GM12878 (cell line): ENCODE measurements at regions not wholly inside any gene's neighbourhood (a gene's known extent, or its start where the extent isn't known, plus 50 kb on each side); places are given as distances from the start of the nearest gene placed in this dataset.

ENCODE experiments used
- BCL3 ChIP-seq: IDR thresholded peaks from 2 replicates; pipeline ENCODE4 v1.6.1; 2011; ENCODE audit warnings: borderline replicate concordance, low read depth, mild to moderate bottlenecking, moderate library complexity, low read length; ENCODE audit not compliant: insufficient read depth, poor library complexity, severe bottlenecking
- BRCA1 ChIP-seq: IDR thresholded peaks from 2 replicates; pipeline ENCODE4 v1.6.1; 2011; ENCODE audit warnings: low read depth, low read length, improper control_type of control experiment
- ELK1 ChIP-seq: IDR thresholded peaks from 2 replicates; pipeline ENCODE4 v1.6.1; 2012; ENCODE audit warnings: low read depth, low read length, improper control_type of control experiment
- ETV6 ChIP-seq, 2 experiments: fragments of 450-650 bp in 1 of 2; IDR thresholded peaks in 1 of 2; conservative IDR thresholded peaks in 1 of 2; 2 replicates each; pipeline ENCODE4 v1.6.1; 2014; ENCODE audit warnings: antibody characterized with exemption in 1 of 2, borderline replicate concordance in 1 of 2, low read depth in 1 of 2, mild to moderate bottlenecking in 1 of 2, moderate library complexity in 1 of 2
- IRF5 ChIP-seq: fragments of 450-650 bp; IDR thresholded peaks from 2 replicates; pipeline ENCODE4 v1.6.1; 2017; ENCODE audit warnings: borderline replicate concordance
- MLLT1 ChIP-seq: fragments of 450-650 bp; IDR thresholded peaks from 2 replicates; pipeline ENCODE4 v1.6.1; 2016; ENCODE audit warnings: mild to moderate bottlenecking
- PAX8 ChIP-seq: fragments of 450-650 bp; IDR thresholded peaks from 2 replicates; pipeline ENCODE4 v1.6.1; 2017; ENCODE audit warnings: mild to moderate bottlenecking, moderate library complexity
- PRDM15 ChIP-seq: fragments of 450-650 bp; formaldehyde crosslinking; IDR thresholded peaks from 2 replicates; pipeline ENCODE4 v1.4.0; 2020; ENCODE audit warnings: mild to moderate bottlenecking, moderate library complexity
- SKIL ChIP-seq: fragments of 450-650 bp; IDR thresholded peaks from 2 replicates; pipeline ENCODE4 v1.6.1; 2017; ENCODE audit warnings: mild to moderate bottlenecking, low read depth, inconsistent platforms; ENCODE audit not compliant: poor library complexity, severe bottlenecking
- SP1 ChIP-seq: IDR thresholded peaks from one replicate; pipeline ENCODE4 v1.6.1; 2011; ENCODE audit warnings: low read depth, low read length
- SREBF1 ChIP-seq: IDR thresholded peaks from 2 replicates; pipeline ENCODE4 v1.6.1; 2012; ENCODE audit warnings: mild to moderate bottlenecking, low read length
- SUZ12 ChIP-seq: fragments of 200-600 bp; sonication (generic); IDR thresholded peaks from one replicate; pipeline ENCODE4 v1.6.1; 2018; ENCODE audit warnings: antibody characterized with exemption, mild to moderate bottlenecking; ENCODE audit not compliant: unreplicated experiment
- TARDBP ChIP-seq: IDR thresholded peaks from 2 replicates; pipeline ENCODE4 v1.6.1; 2016; ENCODE audit warnings: borderline replicate concordance
- ZNF687 ChIP-seq: fragments of 450-650 bp; IDR thresholded peaks from 2 replicates; pipeline ENCODE4 v1.6.1; 2017; ENCODE audit warnings: mild to moderate bottlenecking, moderate library complexity

- TF ChIP-seq ZNF687 (no peak), PRDM15 (CRISPR knock-in tag) (no peak), IRF5 (no peak), BRCA1 (no peak), TARDBP (no peak), SKIL (no peak), SP1 (no peak), ELK1 (no peak), ETV6 (conservative IDR thresholded peaks at IDR 0.05 in 1 of 2, IDR thresholded peaks at IDR 0.05 in 1 of 2; ENCODE audit: borderline replicate concordance in 1 of 2, low read depth in 1 of 2) (peak in 1 of 2 experiments; percentile 68; a peak in 1 of 4 replicates), SUZ12 (no peak), PAX8 (no peak), SREBF1 (no peak), BCL3 (no peak), MLLT1 (peak; percentile 64; the same call in 1 of the 2 replicates)
Measured at GRCh38 chr3:46095307-46095706, 68.0 kb upstream of the XCR1 start (continued).
